WTC11 (cell line): ENCODE measurements at regions not wholly inside any gene's neighbourhood (a gene's known extent, or its start where the extent isn't known, plus 50 kb on each side); places are given as distances from the start of the nearest gene placed in this dataset.

ENCODE experiments used
- ATF1 ChIP-seq: sonication (generic); formaldehyde crosslinking; IDR thresholded peaks from 2 replicates; pipeline ENCODE4 v1.8.1; 2023; ENCODE audit warnings: mild to moderate bottlenecking, moderate library complexity, missing genetic modification reagents
- CREM ChIP-seq: sonication (generic); formaldehyde crosslinking; IDR thresholded peaks from 2 replicates; pipeline ENCODE4 v1.8.1; 2022; ENCODE audit warnings: mild to moderate bottlenecking, missing genetic modification reagents, moderate library complexity
- ELF4 ChIP-seq: sonication (generic); formaldehyde crosslinking; IDR thresholded peaks from 2 replicates; pipeline ENCODE4 v1.8.1; 2022; ENCODE audit warnings: low read depth, mild to moderate bottlenecking, moderate library complexity, missing genetic modification reagents
- ESRRA ChIP-seq: sonication (generic); formaldehyde crosslinking; IDR thresholded peaks from 2 replicates; pipeline ENCODE4 v1.8.1; 2022; ENCODE audit warnings: mild to moderate bottlenecking, missing genetic modification reagents, borderline replicate concordance
- JUN ChIP-seq: sonication (generic); formaldehyde crosslinking; IDR thresholded peaks from 2 replicates; pipeline ENCODE4 v1.8.0; 2023; ENCODE audit warnings: mild to moderate bottlenecking, missing genetic modification reagents
- ZNF263 ChIP-seq: sonication (generic); formaldehyde crosslinking; IDR thresholded peaks from 2 replicates; pipeline ENCODE4 v1.8.1; 2022; ENCODE audit warnings: low read depth, mild to moderate bottlenecking, moderate library complexity, missing genetic modification reagents
- ZNF416 ChIP-seq: fragments of 250-450 bp; sonication (Bioruptor Pico); IDR thresholded peaks from 2 replicates; pipeline ENCODE4 v1.9.0; 2021; ENCODE audit warnings: mild to moderate bottlenecking, inconsistent platforms
- TF ChIP-seq, protein P1 (sequence below): fragments of 200-600 bp; IDR thresholded peaks from 2 replicates; pipeline ENCODE4 v1.8.0; 2022; ENCODE audit warnings: antibody characterized with exemption
- TF ChIP-seq, protein P2 (sequence below): sonication (generic); formaldehyde crosslinking; IDR thresholded peaks from 2 replicates; pipeline ENCODE4 v1.8.1; 2023; ENCODE audit warnings: mild to moderate bottlenecking, missing genetic modification reagents, moderate library complexity
- TF ChIP-seq, protein P3 (sequence below): sonication (generic); formaldehyde crosslinking; IDR thresholded peaks from 2 replicates; pipeline ENCODE4 v1.8.1; 2023; ENCODE audit warnings: mild to moderate bottlenecking, missing genetic modification reagents, borderline replicate concordance
- TF ChIP-seq, protein P4 (sequence below): sonication (generic); formaldehyde crosslinking; conservative IDR thresholded peaks from 2 replicates; pipeline ENCODE4 v1.8.1; 2022; ENCODE audit warnings: mild to moderate bottlenecking, missing genetic modification reagents
- TF ChIP-seq, protein P5 (sequence below): fragments of 250-450 bp; sonication (Bioruptor Pico); IDR thresholded peaks from 2 replicates; pipeline ENCODE4 v1.9.0; 2021; ENCODE audit warnings: mild to moderate bottlenecking

DNA sequence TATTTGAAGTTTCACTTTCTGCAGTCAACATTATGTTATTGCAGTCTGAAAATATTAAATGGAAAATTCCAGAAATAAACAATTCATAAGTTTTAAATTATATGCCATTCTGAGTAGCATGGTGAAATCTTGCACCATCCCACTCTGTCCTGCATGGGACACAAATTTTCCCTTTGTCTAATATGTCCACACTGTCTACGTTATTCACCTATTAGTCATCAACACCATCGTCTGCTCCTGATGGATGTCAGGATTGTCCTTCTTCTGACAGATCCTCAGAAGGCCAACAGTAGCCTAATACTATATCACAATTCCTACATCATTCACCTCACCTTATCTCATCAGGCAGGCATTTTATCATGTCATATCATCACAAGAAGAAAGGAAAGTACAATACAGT is 163.1 kb downstream of the TXNL1 start:
- TF ChIP-seq, protein P1, sequence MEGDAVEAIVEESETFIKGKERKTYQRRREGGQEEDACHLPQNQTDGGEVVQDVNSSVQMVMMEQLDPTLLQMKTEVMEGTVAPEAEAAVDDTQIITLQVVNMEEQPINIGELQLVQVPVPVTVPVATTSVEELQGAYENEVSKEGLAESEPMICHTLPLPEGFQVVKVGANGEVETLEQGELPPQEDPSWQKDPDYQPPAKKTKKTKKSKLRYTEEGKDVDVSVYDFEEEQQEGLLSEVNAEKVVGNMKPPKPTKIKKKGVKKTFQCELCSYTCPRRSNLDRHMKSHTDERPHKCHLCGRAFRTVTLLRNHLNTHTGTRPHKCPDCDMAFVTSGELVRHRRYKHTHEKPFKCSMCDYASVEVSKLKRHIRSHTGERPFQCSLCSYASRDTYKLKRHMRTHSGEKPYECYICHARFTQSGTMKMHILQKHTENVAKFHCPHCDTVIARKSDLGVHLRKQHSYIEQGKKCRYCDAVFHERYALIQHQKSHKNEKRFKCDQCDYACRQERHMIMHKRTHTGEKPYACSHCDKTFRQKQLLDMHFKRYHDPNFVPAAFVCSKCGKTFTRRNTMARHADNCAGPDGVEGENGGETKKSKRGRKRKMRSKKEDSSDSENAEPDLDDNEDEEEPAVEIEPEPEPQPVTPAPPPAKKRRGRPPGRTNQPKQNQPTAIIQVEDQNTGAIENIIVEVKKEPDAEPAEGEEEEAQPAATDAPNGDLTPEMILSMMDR: no peak
- TF ChIP-seq, protein P2, sequence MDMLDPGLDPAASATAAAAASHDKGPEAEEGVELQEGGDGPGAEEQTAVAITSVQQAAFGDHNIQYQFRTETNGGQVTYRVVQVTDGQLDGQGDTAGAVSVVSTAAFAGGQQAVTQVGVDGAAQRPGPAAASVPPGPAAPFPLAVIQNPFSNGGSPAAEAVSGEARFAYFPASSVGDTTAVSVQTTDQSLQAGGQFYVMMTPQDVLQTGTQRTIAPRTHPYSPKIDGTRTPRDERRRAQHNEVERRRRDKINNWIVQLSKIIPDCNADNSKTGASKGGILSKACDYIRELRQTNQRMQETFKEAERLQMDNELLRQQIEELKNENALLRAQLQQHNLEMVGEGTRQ (CRISPR knock-in tag): no peak
- TF ChIP-seq JUN (CRISPR knock-in tag) (no peak), ESRRA (CRISPR knock-in tag) (no peak), ATF1 (CRISPR knock-in tag) (no peak), ELF4 (CRISPR knock-in tag) (no peak), CREM (CRISPR knock-in tag) (no peak), ZNF416 (CRISPR knock-in tag) (no peak), ZNF263 (CRISPR knock-in tag) (no peak)
- TF ChIP-seq, protein P3, sequence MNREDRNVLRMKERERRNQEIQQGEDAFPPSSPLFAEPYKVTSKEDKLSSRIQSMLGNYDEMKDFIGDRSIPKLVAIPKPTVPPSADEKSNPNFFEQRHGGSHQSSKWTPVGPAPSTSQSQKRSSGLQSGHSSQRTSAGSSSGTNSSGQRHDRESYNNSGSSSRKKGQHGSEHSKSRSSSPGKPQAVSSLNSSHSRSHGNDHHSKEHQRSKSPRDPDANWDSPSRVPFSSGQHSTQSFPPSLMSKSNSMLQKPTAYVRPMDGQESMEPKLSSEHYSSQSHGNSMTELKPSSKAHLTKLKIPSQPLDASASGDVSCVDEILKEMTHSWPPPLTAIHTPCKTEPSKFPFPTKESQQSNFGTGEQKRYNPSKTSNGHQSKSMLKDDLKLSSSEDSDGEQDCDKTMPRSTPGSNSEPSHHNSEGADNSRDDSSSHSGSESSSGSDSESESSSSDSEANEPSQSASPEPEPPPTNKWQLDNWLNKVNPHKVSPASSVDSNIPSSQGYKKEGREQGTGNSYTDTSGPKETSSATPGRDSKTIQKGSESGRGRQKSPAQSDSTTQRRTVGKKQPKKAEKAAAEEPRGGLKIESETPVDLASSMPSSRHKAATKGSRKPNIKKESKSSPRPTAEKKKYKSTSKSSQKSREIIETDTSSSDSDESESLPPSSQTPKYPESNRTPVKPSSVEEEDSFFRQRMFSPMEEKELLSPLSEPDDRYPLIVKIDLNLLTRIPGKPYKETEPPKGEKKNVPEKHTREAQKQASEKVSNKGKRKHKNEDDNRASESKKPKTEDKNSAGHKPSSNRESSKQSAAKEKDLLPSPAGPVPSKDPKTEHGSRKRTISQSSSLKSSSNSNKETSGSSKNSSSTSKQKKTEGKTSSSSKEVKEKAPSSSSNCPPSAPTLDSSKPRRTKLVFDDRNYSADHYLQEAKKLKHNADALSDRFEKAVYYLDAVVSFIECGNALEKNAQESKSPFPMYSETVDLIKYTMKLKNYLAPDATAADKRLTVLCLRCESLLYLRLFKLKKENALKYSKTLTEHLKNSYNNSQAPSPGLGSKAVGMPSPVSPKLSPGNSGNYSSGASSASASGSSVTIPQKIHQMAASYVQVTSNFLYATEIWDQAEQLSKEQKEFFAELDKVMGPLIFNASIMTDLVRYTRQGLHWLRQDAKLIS (CRISPR knock-in tag): no peak
- TF ChIP-seq, protein P4, sequence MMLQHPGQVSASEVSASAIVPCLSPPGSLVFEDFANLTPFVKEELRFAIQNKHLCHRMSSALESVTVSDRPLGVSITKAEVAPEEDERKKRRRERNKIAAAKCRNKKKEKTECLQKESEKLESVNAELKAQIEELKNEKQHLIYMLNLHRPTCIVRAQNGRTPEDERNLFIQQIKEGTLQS (CRISPR knock-in tag): no peak
- TF ChIP-seq, protein P5, sequence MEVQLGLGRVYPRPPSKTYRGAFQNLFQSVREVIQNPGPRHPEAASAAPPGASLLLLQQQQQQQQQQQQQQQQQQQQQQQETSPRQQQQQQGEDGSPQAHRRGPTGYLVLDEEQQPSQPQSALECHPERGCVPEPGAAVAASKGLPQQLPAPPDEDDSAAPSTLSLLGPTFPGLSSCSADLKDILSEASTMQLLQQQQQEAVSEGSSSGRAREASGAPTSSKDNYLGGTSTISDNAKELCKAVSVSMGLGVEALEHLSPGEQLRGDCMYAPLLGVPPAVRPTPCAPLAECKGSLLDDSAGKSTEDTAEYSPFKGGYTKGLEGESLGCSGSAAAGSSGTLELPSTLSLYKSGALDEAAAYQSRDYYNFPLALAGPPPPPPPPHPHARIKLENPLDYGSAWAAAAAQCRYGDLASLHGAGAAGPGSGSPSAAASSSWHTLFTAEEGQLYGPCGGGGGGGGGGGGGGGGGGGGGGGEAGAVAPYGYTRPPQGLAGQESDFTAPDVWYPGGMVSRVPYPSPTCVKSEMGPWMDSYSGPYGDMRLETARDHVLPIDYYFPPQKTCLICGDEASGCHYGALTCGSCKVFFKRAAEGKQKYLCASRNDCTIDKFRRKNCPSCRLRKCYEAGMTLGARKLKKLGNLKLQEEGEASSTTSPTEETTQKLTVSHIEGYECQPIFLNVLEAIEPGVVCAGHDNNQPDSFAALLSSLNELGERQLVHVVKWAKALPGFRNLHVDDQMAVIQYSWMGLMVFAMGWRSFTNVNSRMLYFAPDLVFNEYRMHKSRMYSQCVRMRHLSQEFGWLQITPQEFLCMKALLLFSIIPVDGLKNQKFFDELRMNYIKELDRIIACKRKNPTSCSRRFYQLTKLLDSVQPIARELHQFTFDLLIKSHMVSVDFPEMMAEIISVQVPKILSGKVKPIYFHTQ (CRISPR knock-in tag): no peak
